HepG2 (cell line): ENCODE measurements at regions not wholly inside any gene's neighbourhood (a gene's known extent, or its start where the extent isn't known, plus 50 kb on each side); places are given as distances from the start of the nearest gene placed in this dataset.

ENCODE experiments used
- ATAC-seq: fragments of 200-7000 bp; cut with Tn5 transposase; 3 replicates; pipeline ENCODE4 v1.9.1; 2020; ENCODE audit warnings: mild to moderate bottlenecking, moderate library complexity
- BruUV-seq: library from RNA; stranded (reverse); fragments of 400-500 nt; replicated peaks from 2 replicates; lab custom pipeline; 2021; lab: Mats Ljungman, UMichigan
- CTCF ChIA-PET: fragments of 300-600 bp; formaldehyde crosslinking; extraction: SDS; loops from one replicate; lab custom pipeline; 2021; ENCODE audit warnings: low total read pairs, inconsistent platforms, low intra/inter-chr PET ratio; lab: Yijun Ruan, JAX
- POLR2A ChIA-PET: fragments of 350-600 bp; sonication (Branson Sonifier 250); formaldehyde crosslinking; loops from one replicate; lab custom pipeline; 2020; ENCODE audit warnings: antibody characterized with exemption, inconsistent platforms; lab: Yijun Ruan, JAX
- DNase-seq: peaks from one replicate; pipeline ENCODE4 v3.0.0-alpha.2; 2015; ENCODE audit warnings: low spot score
- FAIRE-seq: peaks from 3 replicates; lab custom pipeline; 2011; peaks lifted over from hg19 to GRCh38; lab: Jason Lieb, UNC
- H2AFZ ChIP-seq: one replicate; pipeline ENCODE4 v1.6.1; 2011; ENCODE audit warnings: low read length, inconsistent platforms
- H3K27ac ChIP-seq: fragments of 300-600 bp; 3 replicates; pipeline ENCODE4 v1.8.0; 2011; ENCODE audit warnings: mixed run types, mild to moderate bottlenecking, mixed read lengths, low read length, inconsistent platforms; ENCODE audit not compliant: insufficient read depth; ENCODE audit errors: extremely low read length
- H3K27me3 ChIP-seq, 2 experiments: fragments of 200-600 bp in 1 of 2; 2 replicates in 1 of 2; 3 replicates in 1 of 2; pipeline versions ENCODE4 v1.6.0 to v1.8.0; 2011; ENCODE audit warnings: low read length in 2 of 2, mild to moderate bottlenecking in 2 of 2, moderate library complexity in 2 of 2, inconsistent platforms in 1 of 2; ENCODE audit not compliant: insufficient read depth in 2 of 2, control insufficient read depth in 1 of 2
- H3K36me3 ChIP-seq, 2 experiments: fragments of 200-600 bp in 1 of 2; replicated peaks in 1 of 2; 2 replicates in 1 of 2; 3 replicates in 1 of 2; pipeline versions ENCODE4 v1.5.1 to v1.8.0; 2011; ENCODE audit warnings: low read length in 2 of 2, inconsistent platforms in 1 of 2; ENCODE audit not compliant: insufficient read depth in 2 of 2, control insufficient read depth in 1 of 2
- H3K4me1 ChIP-seq: 2 replicates; pipeline ENCODE4 v1.5.1; 2012; ENCODE audit warnings: low read length, inconsistent platforms; ENCODE audit not compliant: insufficient read depth
- H3K4me2 ChIP-seq: 2 replicates; pipeline ENCODE4 v1.6.0; 2011; ENCODE audit warnings: low read depth, low read length, inconsistent platforms
- H3K4me3 ChIP-seq, 3 experiments: fragments of 200-600 bp in 1 of 3; sonication (generic), shearing (Covaris generic) in 1 of 3; replicated peaks in 1 of 3; 2 replicates each; pipeline ENCODE4 v1.5.1; 2011 to 2016; ENCODE audit warnings: low read length in 3 of 3, inconsistent platforms in 2 of 3, low read depth in 2 of 3, mild to moderate bottlenecking in 2 of 3, control low read depth in 1 of 3, mixed read lengths in 1 of 3; ENCODE audit not compliant: insufficient read depth in 1 of 3
- H3K79me2 ChIP-seq: one replicate; pipeline ENCODE4 v1.6.1; 2011; ENCODE audit warnings: low read length, inconsistent platforms; ENCODE audit not compliant: insufficient read depth
- H3K9ac ChIP-seq: 2 replicates; pipeline ENCODE4 v1.6.0; 2011; ENCODE audit warnings: mild to moderate bottlenecking, low read depth, low read length, inconsistent platforms; ENCODE audit not compliant: insufficient read depth
- H3K9me3 ChIP-seq: 2 replicates; pipeline ENCODE4 v1.5.1; 2012; ENCODE audit warnings: mild to moderate bottlenecking, low read length
- H4K20me1 ChIP-seq: 2 replicates; pipeline ENCODE4 v1.6.0; 2011; ENCODE audit warnings: inconsistent platforms, mild to moderate bottlenecking, low read length, moderate library complexity; ENCODE audit not compliant: insufficient read depth
- CBFB ChIP-seq: sonication (generic); formaldehyde crosslinking; IDR thresholded peaks from 2 replicates; pipeline ENCODE4 v1.4.0; 2020; ENCODE audit warnings: missing genetic modification reagents
- CEBPB ChIP-seq: IDR thresholded peaks from 2 replicates; pipeline ENCODE4 v1.6.1; 2011; ENCODE audit warnings: low read depth, low read length, improper control_type of control experiment, borderline replicate concordance
- EED ChIP-seq: sonication (generic); formaldehyde crosslinking; IDR thresholded peaks from 2 replicates; pipeline ENCODE4 v1.5.0; 2020; ENCODE audit warnings: mild to moderate bottlenecking, missing genetic modification reagents
- FOXC1 ChIP-seq: sonication (generic); formaldehyde crosslinking; IDR thresholded peaks from 2 replicates; pipeline ENCODE4 v1.8.0; 2022; ENCODE audit warnings: mild to moderate bottlenecking, missing genetic modification reagents, borderline replicate concordance
- MED13 ChIP-seq: sonication (generic); formaldehyde crosslinking; IDR thresholded peaks from 2 replicates; pipeline ENCODE4 v1.5.0; 2020; ENCODE audit warnings: missing genetic modification reagents
- NFIB ChIP-seq: sonication (generic); formaldehyde crosslinking; IDR thresholded peaks from 2 replicates; pipeline ENCODE4 v1.9.0; 2021; ENCODE audit warnings: missing genetic modification reagents, mild to moderate bottlenecking, borderline replicate concordance
- ONECUT2 ChIP-seq: sonication (generic); formaldehyde crosslinking; IDR thresholded peaks from 2 replicates; pipeline ENCODE4 v1.4.0; 2020; ENCODE audit warnings: missing genetic modification reagents
- PHF20 ChIP-seq: sonication (generic); formaldehyde crosslinking; IDR thresholded peaks from 2 replicates; pipeline ENCODE4 v1.5.0; 2020; ENCODE audit warnings: mild to moderate bottlenecking, missing genetic modification reagents
- ZNF644 ChIP-seq: IDR thresholded peaks from 2 replicates; pipeline ENCODE4 v1.6.1; 2016; ENCODE audit warnings: low read depth
- ZNF776 ChIP-seq: sonication (generic); formaldehyde crosslinking; IDR thresholded peaks from 2 replicates; pipeline ENCODE4 v1.4.0; 2020; ENCODE audit warnings: mild to moderate bottlenecking, missing genetic modification reagents
- ZNF883 ChIP-seq: sonication (generic); formaldehyde crosslinking; IDR thresholded peaks from 2 replicates; pipeline ENCODE4 v1.5.1; 2020; ENCODE audit warnings: mild to moderate bottlenecking, missing genetic modification reagents; ENCODE audit errors: not compliant biosample characterization
- WGBS: methylation state at CpG from one replicate; pipeline ENCODE4 v1.1.6; 2017; ENCODE audit warnings: low lambda C conversion rate; 5-methylcytosine and 5-hydroxymethylcytosine counted together
- in situ Hi-C: cut with HindIII; loops from 2 replicates; pipeline ENCODE4 v1.10.0; 2017; ENCODE audit warnings: low pct_unique_long_range_greater_than_20kb; ENCODE audit not compliant: extremely low pct_ligation_motif_present
- intact Hi-C: fragments of 100-400 bp; cut with micrococcal nuclease; formaldehyde crosslinking; loops from one replicate; pipeline ENCODE4 v1.10.0; 2022; ENCODE audit not compliant: unreplicated experiment
- TF ChIP-seq, protein P1 (sequence below): sonication (generic); formaldehyde crosslinking; IDR thresholded peaks from 2 replicates; pipeline ENCODE4 v1.5.0; 2020; ENCODE audit warnings: mild to moderate bottlenecking, missing genetic modification reagents
- TF ChIP-seq, protein P2 (sequence below): sonication (generic); formaldehyde crosslinking; IDR thresholded peaks from 2 replicates; pipeline ENCODE4 v1.8.0; 2022; ENCODE audit warnings: mild to moderate bottlenecking, missing genetic modification reagents, borderline replicate concordance
- TF ChIP-seq, protein P3 (sequence below): conservative IDR thresholded peaks from 2 replicates; pipeline ENCODE4 v1.6.1; 2018; ENCODE audit warnings: missing genetic modification reagents

DNA sequence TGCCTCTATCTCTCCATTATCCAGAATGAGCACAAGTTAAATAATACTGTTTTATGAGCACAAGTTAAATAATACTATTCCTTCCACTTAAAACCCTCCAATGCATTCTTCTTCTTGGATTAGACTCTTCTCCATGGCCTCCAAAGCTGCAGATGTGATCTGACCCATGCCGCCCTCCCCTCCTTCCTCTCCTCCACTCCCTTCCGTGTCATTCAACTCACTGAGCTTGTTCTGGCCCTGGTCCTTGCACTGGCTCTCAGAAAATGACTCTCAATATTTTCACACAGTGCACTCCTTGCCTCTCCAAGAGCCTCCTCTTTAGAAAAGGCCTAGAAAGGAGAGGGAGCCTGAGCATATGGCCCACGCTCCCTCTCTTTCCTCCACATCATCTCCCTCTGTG is 125.0 kb upstream of the CD93 start:
- in situ Hi-C loops = no loop called here
- 27% methylated on average over 3 of the region's 3 CpGs for WGBS
- CTCF ChIA-PET = no interaction called here
- no peak overlapping the region for H2AFZ ChIP-seq
- H3K9me3 ChIP-seq = no peaks in the 10 kb centered on the region
- POLR2A ChIA-PET = no interaction called here
- no peaks in the 10 kb centered on the region for H3K27me3 ChIP-seq
- TF ChIP-seq ZNF644 (CRISPR knock-in tag) (no peak), CEBPB (no peak), PHF20 (no peak), CBFB (CRISPR knock-in tag) (no peak)
- TF ChIP-seq, all 625 proteins: peak for 0
- H4K20me1 ChIP-seq = no peaks in the 10 kb centered on the region
- intact Hi-C loops = no loop called here
- no peak overlapping the region for H3K9ac ChIP-seq
- H3K4me3 ChIP-seq = no peak overlapping the region
- BruUV-seq = no TSS peak
- no peak for FAIRE-seq
- no peaks in the 10 kb centered on the region for H3K4me1 ChIP-seq
- H3K79me2 ChIP-seq = no peaks in the 10 kb centered on the region
- no peak overlapping the region for H3K4me2 ChIP-seq
- no peak for ATAC-seq
- no peak for DNase-seq
- H3K36me3 ChIP-seq = no peaks in the 10 kb centered on the region
- no peak overlapping the region for H3K27ac ChIP-seq

DNA sequence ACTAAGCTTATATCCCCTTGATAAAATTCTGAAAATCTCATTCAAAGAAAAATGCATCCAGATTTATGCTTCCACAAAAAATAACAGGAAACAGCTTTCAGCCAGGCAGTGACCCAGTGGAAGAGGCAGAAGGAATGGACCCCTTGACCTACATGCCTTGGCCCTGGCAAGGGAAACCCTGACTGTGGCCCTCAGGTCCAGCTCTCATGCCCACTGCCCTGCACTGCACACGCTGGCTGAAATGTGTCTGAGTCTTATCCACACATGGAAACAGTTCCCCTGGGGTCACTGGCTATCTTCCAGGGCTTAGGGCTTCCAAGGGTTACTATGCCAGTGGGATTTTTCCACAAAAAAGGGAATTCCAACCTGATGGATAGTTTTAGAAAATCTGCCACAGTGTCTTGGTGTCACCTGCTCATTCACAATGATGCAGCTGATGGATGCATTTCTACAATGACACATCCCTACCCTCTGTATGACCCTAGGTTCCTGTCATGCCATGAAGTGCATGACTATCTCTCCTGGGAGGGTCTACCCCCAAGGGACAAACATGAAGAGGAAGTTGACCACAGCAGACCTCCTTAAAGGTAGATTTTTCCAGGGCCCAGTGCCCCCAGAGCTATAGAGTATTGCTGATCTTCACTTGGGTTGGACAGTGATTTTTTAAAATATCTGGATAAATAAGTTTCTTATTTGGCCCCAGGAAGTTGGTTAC is 121.9 kb upstream of the CD93 start:
- WGBS = 0% methylated on average over 1 of the region's 1 CpG
- Histone ChIP-seq H3K4me2 (no peak overlapping the region), H3K79me2 (no peaks in the 10 kb centered on the region), H3K4me3 (no peak overlapping the region), H3K36me3 (no peaks in the 10 kb centered on the region), H3K9me3 (no peaks in the 10 kb centered on the region), H2AFZ (no peak overlapping the region), H3K9ac (no peak overlapping the region), H4K20me1 (no peaks in the 10 kb centered on the region), H3K27ac (no peak overlapping the region), H3K4me1 (no peaks in the 10 kb centered on the region), H3K27me3 (0 out of 5 replicates have a peak, but pooled peaks cover 0 to 7% of the 10 kb centered on the region in 2 experiments)
- FAIRE-seq = no peak
- no peak for ATAC-seq
- POLR2A ChIA-PET = no interaction called here
- intact Hi-C loops (no loop called here), in situ Hi-C loops (loop anchor here (10.0 kb wide), 1 partner anchor 873 kb away; no protein-coding TSS in a partner anchor)
- DNase-seq = no peak
- CTCF ChIA-PET = no interaction called here
- TF ChIP-seq ZNF776 (no peak), NFIB (CRISPR knock-in tag) (no peak), ONECUT2 (CRISPR knock-in tag) (no peak), EED (CRISPR knock-in tag) (no peak), MED13 (CRISPR knock-in tag) (no peak), ZNF883 (CRISPR knock-in tag) (no peak), FOXC1 (CRISPR knock-in tag) (no peak)
- TF ChIP-seq, protein P1, sequence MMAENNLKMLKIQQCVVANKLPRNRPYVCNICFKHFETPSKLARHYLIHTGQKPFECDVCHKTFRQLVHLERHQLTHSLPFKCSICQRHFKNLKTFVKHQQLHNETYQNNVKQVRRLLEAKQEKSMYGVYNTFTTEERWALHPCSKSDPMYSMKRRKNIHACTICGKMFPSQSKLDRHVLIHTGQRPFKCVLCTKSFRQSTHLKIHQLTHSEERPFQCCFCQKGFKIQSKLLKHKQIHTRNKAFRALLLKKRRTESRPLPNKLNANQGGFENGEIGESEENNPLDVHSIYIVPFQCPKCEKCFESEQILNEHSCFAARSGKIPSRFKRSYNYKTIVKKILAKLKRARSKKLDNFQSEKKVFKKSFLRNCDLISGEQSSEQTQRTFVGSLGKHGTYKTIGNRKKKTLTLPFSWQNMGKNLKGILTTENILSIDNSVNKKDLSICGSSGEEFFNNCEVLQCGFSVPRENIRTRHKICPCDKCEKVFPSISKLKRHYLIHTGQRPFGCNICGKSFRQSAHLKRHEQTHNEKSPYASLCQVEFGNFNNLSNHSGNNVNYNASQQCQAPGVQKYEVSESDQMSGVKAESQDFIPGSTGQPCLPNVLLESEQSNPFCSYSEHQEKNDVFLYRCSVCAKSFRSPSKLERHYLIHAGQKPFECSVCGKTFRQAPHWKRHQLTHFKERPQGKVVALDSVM (CRISPR knock-in tag) = no peak
- TF ChIP-seq, protein P2, sequence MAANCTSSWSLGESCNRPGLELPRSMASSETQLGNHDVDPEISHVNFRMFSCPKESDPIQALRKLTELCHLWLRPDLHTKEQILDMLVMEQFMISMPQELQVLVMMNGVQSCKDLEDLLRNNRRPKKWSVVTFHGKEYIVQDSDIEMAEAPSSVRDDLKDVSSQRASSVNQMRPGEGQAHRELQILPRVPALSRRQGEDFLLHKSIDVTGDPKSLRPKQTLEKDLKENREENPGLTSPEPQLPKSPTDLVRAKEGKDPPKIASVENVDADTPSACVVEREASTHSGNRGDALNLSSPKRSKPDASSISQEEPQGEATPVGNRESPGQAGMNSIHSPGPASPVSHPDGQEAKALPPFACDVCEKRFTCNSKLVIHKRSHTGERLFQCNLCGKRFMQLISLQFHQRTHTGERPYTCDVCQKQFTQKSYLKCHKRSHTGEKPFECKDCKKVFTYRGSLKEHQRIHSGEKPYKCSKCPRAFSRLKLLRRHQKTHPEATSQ = no peak
- TF ChIP-seq, protein P3, sequence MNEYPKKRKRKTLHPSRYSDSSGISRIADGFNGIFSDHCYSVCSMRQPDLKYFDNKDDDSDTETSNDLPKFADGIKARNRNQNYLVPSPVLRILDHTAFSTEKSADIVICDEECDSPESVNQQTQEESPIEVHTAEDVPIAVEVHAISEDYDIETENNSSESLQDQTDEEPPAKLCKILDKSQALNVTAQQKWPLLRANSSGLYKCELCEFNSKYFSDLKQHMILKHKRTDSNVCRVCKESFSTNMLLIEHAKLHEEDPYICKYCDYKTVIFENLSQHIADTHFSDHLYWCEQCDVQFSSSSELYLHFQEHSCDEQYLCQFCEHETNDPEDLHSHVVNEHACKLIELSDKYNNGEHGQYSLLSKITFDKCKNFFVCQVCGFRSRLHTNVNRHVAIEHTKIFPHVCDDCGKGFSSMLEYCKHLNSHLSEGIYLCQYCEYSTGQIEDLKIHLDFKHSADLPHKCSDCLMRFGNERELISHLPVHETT (CRISPR knock-in tag) = no peak
- BruUV-seq = no TSS peak
